ENCODE measurements at regions not wholly inside any gene's neighbourhood (a gene's known extent, or its start where the extent isn't known, plus 50 kb on each side); places are given as distances from the start of the nearest gene placed in this dataset.
"Not testable (repeated sequence)": the region's sequence is repeated elsewhere in the genome, so short reads cannot be mapped to it uniquely, and the experiment has no call there.

GRCh38 chr10:62479523-62479922, 105.4 kb downstream of the ZNF365 start:
- no peak overlapping the region for H3K27ac Mint-ChIP-seq
- DNase-seq (no peak), ATAC-seq (no peak)
- no peaks in the 10 kb centered on the region for H3K9me3 Mint-ChIP-seq
- H3K4me1 Mint-ChIP-seq, result no peaks in the 10 kb centered on the region
- peaks cover 6% of the 10 kb centered on the region for H3K27me3 Mint-ChIP-seq
- no peak overlapping the region for H3K4me3 Mint-ChIP-seq

GRCh38 chr10:62480196-62480595, 106.0 kb downstream of the ZNF365 start:
- H3K9me3 Mint-ChIP-seq, result no peaks in the 10 kb centered on the region
- no peak overlapping the region for H3K4me3 Mint-ChIP-seq
- no peaks in the 10 kb centered on the region for H3K27me3 Mint-ChIP-seq
- no peak for DNase-seq
- H3K27ac Mint-ChIP-seq, result no peak overlapping the region
- H3K4me1 Mint-ChIP-seq, result no peaks in the 10 kb centered on the region
- no peak for ATAC-seq

- Mint-ChIP-seq H3K9me3 (no peaks in the 10 kb centered on the region), H3K4me1 (no peaks in the 10 kb centered on the region), H3K27ac (no peak overlapping the region), H3K27me3 (no peaks in the 10 kb centered on the region), H3K4me3 (no peak overlapping the region)
- ATAC-seq (no peak), DNase-seq (no peak)
Measured at GRCh38 chr10:62482581-62482980, 108.4 kb downstream of the ZNF365 start.

GRCh38 chr10:62491597-62491996, 117.4 kb downstream of the ZNF365 start:
- Mint-ChIP-seq H3K27ac (no peak overlapping the region), H3K27me3 (peaks cover 23% of the 10 kb centered on the region), H3K4me3 (no peak overlapping the region), H3K4me1 (no peaks in the 10 kb centered on the region), H3K9me3 (no peaks in the 10 kb centered on the region)
- no peak for ATAC-seq
- DNase-seq, result no peak

GRCh38 chr10:62492012-62492869, 118.1 kb downstream of the ZNF365 start:
- DNase-seq (peak in 1 of 2 donors; percentile 8), ATAC-seq (no peak)
- Mint-ChIP-seq H3K9me3 (no peaks in the 10 kb centered on the region), H3K4me3 (no peak overlapping the region), H3K27ac (no peak overlapping the region), H3K4me1 (no peaks in the 10 kb centered on the region), H3K27me3 (peaks cover 23% of the 10 kb centered on the region)

- Mint-ChIP-seq H3K4me1 (no peaks in the 10 kb centered on the region), H3K9me3 (no peaks in the 10 kb centered on the region), H3K27ac (no peak overlapping the region), H3K27me3 (peaks cover 23% of the 10 kb centered on the region), H3K4me3 (no peak overlapping the region)
- DNase-seq (no peak), ATAC-seq (no peak)
Measured at GRCh38 chr10:62492870-62493180, 118.7 kb downstream of the ZNF365 start.

- Mint-ChIP-seq H3K4me3 (no peak overlapping the region), H3K4me1 (no peaks in the 10 kb centered on the region), H3K27ac (no peak overlapping the region), H3K9me3 (no peaks in the 10 kb centered on the region), H3K27me3 (peaks cover 29% of the 10 kb centered on the region)
- no peak for ATAC-seq
- DNase-seq, result no peak
Measured at GRCh38 chr10:62496925-62497324, 122.8 kb downstream of the ZNF365 start.

GRCh38 chr10:62498271-62498670, 124.1 kb downstream of the ZNF365 start:
- Mint-ChIP-seq H3K4me1 (no peaks in the 10 kb centered on the region), H3K4me3 (no peak overlapping the region), H3K27ac (no peak overlapping the region), H3K27me3 (peaks cover 26% of the 10 kb centered on the region), H3K9me3 (peaks cover 0 to 5% of the 10 kb centered on the region in 2 donors)
- DNase-seq (no peak), ATAC-seq (no peak)

- not testable (repeated sequence) for DNase-seq, ATAC-seq, H3K9me3 Mint-ChIP-seq, H3K4me1 Mint-ChIP-seq, H3K4me3 Mint-ChIP-seq, H3K27ac Mint-ChIP-seq
- peaks cover 14% of the 10 kb centered on the region for H3K27me3 Mint-ChIP-seq
Measured at GRCh38 chr10:62500116-62500515, 125.9 kb downstream of the ZNF365 start.

- ATAC-seq, result peak; percentile 33
- no peak overlapping the region for H3K4me3 Mint-ChIP-seq
Measured at GRCh38 chr10:62501547-62501946, 127.4 kb downstream of the ZNF365 start.

GRCh38 chr10:62502995-62503613, 128.9 kb downstream of the ZNF365 start:
- H3K27me3 Mint-ChIP-seq, result peaks cover 7% of the 10 kb centered on the region
- ATAC-seq, result no peak
- peaks cover 0 to 5% of the 10 kb centered on the region in 2 donors for H3K9me3 Mint-ChIP-seq
- no peak for DNase-seq
- H3K27ac Mint-ChIP-seq, result no peak overlapping the region
- H3K4me1 Mint-ChIP-seq, result no peaks in the 10 kb centered on the region
- no peak overlapping the region for H3K4me3 Mint-ChIP-seq

More at GRCh38 chr10:62501547-62501946, 127.4 kb downstream of the ZNF365 start:
- Mint-ChIP-seq H3K27me3 (peaks cover 7% of the 10 kb centered on the region), H3K27ac (no peak overlapping the region), H3K4me1 (no peaks in the 10 kb centered on the region), H3K9me3 (peaks cover 0 to 5% of the 10 kb centered on the region in 2 donors)
- no peak for DNase-seq

GRCh38 chr10:62503872-62504271, 129.7 kb downstream of the ZNF365 start:
- Mint-ChIP-seq H3K4me1 (no peaks in the 10 kb centered on the region), H3K9me3 (peaks cover 0 to 5% of the 10 kb centered on the region in 2 donors), H3K27ac (no peak overlapping the region), H3K4me3 (no peak overlapping the region), H3K27me3 (peaks cover 7% of the 10 kb centered on the region)
- DNase-seq (no peak), ATAC-seq (no peak)

- Mint-ChIP-seq H3K27me3 (no peaks in the 10 kb centered on the region), H3K4me1 (peaks cover 4% of the 10 kb centered on the region), H3K4me3 (no peak overlapping the region), H3K27ac (no peak overlapping the region), H3K9me3 (peaks cover 0 to 5% of the 10 kb centered on the region in 2 donors)
- DNase-seq (no peak), ATAC-seq (no peak)
Measured at GRCh38 chr10:62506371-62506770, 132.2 kb downstream of the ZNF365 start.

- ATAC-seq (no peak), DNase-seq (no peak)
- H3K9me3 Mint-ChIP-seq, result no peaks in the 10 kb centered on the region
- H3K4me3 Mint-ChIP-seq, result no peak overlapping the region
- H3K4me1 Mint-ChIP-seq, result peaks cover 13% of the 10 kb centered on the region
- no peak overlapping the region for H3K27ac Mint-ChIP-seq
- peaks cover 9% of the 10 kb centered on the region for H3K27me3 Mint-ChIP-seq
Measured at GRCh38 chr10:62511238-62511637, 137.1 kb downstream of the ZNF365 start.

- no peak overlapping the region for H3K4me3 Mint-ChIP-seq
- no peak overlapping the region for H3K27ac Mint-ChIP-seq
Measured at GRCh38 chr10:62511656-62512055, 137.5 kb downstream of the ZNF365 start.

GRCh38 chr10:62512732-62513475, 138.7 kb downstream of the ZNF365 start:
- H3K9me3 Mint-ChIP-seq, result no peaks in the 10 kb centered on the region
- H3K27ac Mint-ChIP-seq, result peak overlapping the region in 1 of 2 donors; percentile 4
- DNase-seq, result no peak
- peaks cover 13% of the 10 kb centered on the region for H3K4me1 Mint-ChIP-seq
- no peak overlapping the region for H3K4me3 Mint-ChIP-seq
- no peak for ATAC-seq
- H3K27me3 Mint-ChIP-seq, result peaks cover 9% of the 10 kb centered on the region

More at GRCh38 chr10:62511656-62512055, 137.5 kb downstream of the ZNF365 start:
- ATAC-seq, result peak; percentile 61
- no peaks in the 10 kb centered on the region for H3K9me3 Mint-ChIP-seq
- H3K27me3 Mint-ChIP-seq, result peaks cover 9% of the 10 kb centered on the region
- DNase-seq, result no peak
- peaks cover 13% of the 10 kb centered on the region for H3K4me1 Mint-ChIP-seq
